ENCODE measurements at regions not wholly inside any gene's neighbourhood (a gene's known extent, or its start where the extent isn't known, plus 50 kb on each side); places are given as distances from the start of the nearest gene placed in this dataset.
"Not testable (repeated sequence)": the region's sequence is repeated elsewhere in the genome, so short reads cannot be mapped to it uniquely, and the experiment has no call there.

DNA sequence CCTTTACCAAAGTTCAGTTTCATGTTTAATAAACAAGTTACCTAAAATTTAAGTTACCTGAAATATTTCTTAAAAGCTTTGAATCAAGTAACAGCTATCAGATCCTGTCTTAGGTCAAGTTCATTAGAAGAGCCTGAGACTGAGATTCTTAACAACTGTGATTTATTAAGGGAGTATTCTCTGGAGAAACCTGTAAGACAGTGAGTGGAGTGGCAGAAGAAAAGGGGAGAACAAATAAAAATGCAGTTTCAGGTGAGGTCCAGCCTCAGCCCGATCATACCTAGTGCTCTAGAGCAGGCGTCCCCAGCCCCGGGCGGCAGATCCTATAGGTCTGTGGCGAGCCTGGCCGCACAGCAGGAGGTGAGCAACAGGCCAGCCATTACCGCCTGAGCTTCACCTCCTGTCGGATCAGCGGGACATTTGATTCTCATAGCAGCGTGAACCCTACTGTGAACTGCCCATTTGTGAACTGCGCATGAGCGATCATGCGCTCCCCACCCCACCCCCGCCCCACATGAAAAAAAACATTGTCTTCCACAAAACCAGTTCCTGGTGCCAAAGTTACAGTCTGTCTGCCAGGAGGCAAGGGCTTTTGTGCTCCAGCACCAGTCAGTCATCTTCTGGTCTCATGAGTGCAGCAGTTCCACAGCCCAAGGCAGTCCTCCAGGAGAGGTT lies 59.2 kb upstream of the ADGRB3 start:
- peak; percentile 64 for DNase-seq

DNA sequence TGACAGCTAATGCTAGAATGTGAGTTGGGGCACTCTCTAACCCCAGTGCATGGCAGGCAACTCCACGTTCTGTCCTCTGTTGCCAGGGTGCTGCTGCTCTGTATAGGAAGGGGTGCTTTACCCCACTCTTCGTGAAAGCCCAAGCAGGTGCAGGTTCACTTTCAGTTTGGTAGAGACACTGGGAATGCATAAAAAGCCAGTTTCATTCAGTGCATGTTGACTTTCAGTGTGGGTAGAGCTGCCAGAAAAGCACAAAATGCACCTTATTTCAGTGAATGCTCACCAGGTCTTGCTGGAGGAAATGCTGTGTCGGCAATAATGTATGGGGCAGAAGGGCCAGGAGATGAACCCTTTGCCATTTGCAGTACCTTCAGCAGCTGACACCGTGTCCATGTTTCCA lies 62.1 kb upstream of the ADGRB3 start:
- no peak for DNase-seq

DNA sequence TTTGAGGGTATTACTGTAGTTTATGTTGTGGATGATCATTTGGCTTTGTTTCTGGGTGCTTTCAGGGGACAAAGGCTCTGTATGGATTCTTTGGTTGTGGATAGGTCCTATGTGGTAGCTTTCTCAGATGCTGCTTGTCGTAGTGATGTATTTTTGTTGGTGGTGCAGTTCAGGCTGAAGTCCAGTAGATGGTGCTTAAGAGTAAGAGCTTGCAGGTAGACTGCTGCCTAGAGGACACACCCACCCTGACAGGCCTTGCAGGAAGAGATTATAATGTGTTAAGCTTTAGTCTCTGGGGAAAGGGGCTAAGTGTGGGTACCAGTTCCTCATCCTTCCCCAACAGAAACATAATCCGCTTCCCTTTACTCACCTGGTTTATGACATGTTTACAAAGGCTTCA lies 62.6 kb upstream of the ADGRB3 start:
- DNase-seq, result peak; percentile 5

DNA sequence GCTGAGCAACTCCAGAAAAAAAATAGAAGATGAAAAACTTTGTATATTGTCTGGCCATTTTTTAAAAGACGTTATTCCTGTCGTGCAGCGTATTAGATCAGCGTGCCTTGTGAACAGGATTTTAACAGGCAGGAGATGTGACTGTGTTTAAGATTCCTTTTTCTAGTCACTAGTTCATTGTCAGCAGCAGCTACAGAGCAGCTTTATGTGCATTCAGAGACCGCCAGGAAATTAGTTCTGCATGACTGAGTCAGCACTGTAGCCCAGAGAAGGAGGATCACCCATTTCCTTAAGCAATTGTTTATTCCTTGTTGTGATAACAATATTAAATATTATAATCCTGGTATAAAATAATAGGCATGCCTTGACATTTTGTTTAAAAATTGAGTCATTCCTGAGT lies 75.4 kb upstream of the ADGRB3 start:
- peak; percentile 16 for DNase-seq

- no peak for DNase-seq
Measured at GRCh38 chr6:68559070-68559469, 76.0 kb upstream of the ADGRB3 start.

GRCh38 chr6:68546620-68547019 lies 88.5 kb upstream of the ADGRB3 start:
- DNase-seq, result no peak

GRCh38 chr6:68544450-68544849 lies 90.6 kb upstream of the ADGRB3 start:
- no peak for DNase-seq

GRCh38 chr6:68533339-68533795 lies 101.7 kb upstream of the ADGRB3 start:
- no peak for DNase-seq

DNA sequence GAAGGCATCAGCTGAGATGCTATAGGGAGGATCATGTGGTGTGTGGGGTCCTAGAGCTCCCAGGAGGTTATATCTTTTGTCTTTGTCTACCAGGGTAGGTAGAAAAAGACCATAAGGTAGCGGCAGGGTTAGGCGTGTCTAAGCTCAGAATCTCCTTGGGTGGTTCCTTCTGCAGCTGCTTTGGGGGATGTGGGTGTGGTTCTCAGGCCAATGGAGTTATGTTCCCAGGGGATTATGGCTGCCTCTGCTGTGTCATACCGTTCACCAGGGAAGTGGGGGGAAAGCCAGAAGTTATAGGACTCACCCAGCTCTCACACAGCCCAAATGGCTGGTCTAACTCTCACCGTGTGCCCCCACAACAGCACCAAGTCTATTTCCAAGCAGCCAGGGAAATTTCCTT lies 107.4 kb upstream of the ADGRB3 start:
- DNase-seq, result no peak

DNA sequence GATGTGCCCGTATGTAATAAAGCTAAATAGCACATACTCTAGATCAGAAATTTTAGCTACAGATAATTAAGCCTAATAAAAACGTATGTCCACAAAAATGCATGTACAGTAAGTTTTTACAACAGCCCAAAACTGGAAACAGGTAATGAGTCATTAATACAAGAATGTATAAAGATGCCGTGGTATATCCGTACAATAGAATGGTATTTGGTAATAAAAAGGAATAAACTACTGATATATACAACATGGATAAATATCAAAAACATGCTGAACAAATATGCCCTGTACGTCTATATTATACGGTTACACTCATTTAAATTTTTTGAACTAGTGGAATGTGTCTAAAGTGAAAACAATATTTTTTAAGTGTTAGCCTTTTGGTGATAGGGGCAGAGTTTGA lies 128.2 kb upstream of the ADGRB3 start:
- no peak for DNase-seq

DNA sequence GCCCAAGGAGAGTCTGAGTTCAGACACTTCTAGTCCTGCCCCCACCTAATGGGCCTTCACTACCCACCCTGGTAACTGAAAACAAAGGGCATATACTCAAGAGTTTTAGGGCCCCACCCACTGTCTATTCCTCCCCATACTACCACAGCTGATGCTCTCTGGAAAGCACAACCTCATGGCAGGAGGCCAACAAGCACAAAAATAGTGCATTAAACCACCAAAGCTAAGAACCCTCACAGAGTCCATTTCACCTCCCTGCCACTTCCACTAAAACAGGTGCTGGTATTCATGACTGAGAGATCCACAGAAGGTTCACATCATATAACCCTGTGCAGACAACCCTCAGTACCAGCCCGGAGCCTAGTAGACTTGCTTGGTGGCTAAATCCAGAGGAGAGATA lies 132.1 kb upstream of the ADGRB3 start:
- no peak for DNase-seq

- DNase-seq, result no peak
Measured at GRCh38 chr6:68497927-68498326, 137.2 kb upstream of the ADGRB3 start.

- DNase-seq, result not testable (repeated sequence)
Measured at GRCh38 chr6:68494880-68495279, 140.2 kb upstream of the ADGRB3 start.

- no peak for DNase-seq
Measured at GRCh38 chr6:68476611-68477010, 158.5 kb upstream of the ADGRB3 start.

DNA sequence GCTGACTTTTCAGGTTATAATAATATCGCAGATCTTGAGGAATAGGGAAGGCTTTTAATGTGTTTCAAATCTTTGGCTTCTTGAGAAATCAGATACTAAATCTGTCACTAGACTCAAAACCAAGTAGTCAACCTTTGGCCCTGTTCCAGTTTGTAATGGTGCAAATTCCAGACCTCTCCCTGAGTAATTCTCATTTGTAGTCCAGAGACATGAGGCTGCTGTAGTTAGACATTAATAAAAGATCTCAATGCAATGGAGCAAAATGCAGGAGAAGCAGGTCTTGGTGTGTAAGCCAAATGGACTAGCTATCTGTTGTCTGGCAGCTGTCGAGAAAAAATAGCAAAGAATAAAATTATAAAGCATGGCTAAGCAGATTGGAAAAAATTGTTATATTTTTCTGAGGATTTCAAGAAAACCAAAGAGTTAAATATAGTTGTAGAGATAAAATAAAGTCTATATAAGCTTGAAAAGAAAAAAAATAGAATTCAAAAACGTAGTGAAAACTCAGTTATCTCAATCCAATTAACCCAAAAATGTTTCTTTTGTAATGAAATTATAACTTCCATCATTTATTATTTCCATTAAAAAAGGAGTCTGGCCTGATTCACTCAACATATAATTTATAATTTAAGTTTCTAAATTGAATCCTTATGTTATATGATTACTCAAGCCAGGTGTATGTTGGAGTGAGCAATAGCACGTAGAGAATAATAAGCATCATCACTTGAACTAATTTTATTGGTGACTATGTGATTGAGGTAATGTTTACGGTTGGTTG lies 161.5 kb upstream of the ADGRB3 start:
- peak; percentile 10 for DNase-seq

DNA sequence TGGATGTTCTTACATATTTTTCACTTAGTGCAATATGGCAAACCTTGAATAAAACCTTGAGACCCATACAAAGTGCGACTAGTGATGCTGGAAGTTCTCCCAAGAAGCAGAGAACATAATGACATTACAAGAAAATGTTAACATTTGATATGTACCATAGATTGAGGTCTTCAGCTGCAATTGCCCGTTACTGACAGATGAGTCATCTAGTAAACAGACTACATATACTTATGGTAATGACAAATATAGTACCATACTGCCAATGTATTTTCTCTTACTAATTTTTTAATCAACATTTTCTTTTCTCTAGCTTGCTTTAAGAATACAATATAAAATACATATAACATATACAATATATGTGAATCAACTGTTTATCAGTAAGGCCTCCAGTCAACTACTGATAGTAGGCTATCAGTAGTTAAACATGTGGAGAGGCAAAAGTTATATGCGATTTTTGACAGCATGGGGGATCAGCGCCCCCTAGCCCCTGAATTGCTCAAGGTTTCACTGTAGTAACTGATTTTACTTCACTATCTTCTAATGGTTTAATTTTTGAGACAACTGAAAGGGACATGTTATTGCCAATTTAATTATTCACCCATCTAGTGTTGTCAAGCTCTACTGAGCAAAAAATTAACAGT lies 166.7 kb upstream of the ADGRB3 start:
- no peak for DNase-seq

DNA sequence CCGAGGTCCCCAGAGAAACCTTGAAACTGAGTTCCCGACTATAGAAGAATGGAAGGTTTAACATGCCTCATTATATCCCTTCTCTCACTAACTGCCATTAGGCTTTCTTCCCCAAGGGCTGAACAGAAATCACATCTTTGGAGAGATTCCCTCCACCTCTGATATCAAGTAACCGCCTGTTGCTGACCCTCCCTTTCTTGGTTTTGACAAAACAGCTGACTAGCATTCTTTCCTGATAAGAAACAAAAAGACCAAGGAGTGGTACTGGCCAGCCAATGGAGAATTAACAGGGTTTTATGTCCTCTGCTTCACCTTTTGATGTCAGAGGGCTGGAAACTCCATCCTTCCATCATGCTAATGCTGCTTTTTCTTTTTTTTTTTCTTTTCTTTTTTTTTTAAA lies 176.6 kb upstream of the ADGRB3 start:
- DNase-seq, result no peak

DNA sequence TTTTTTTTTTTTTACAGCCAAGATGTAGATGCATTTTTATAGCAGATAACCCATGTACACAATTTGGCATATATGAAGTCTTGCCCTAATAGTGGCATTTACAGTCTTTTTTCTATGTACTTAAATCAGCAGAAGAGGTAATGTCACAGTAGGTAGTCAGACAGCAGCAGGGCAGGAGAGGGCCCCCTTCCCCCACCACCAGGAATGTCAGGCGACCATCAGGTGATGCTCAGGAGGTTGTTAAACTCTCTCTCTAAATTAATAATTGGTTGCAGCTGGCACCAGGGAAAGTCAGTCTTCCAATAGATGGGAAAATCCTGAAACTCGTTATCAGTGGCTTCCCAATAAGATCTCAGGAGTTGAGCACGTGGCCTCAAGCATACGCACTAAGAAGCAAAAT lies 188.0 kb upstream of the ADGRB3 start:
- DNase-seq, result no peak

DNA sequence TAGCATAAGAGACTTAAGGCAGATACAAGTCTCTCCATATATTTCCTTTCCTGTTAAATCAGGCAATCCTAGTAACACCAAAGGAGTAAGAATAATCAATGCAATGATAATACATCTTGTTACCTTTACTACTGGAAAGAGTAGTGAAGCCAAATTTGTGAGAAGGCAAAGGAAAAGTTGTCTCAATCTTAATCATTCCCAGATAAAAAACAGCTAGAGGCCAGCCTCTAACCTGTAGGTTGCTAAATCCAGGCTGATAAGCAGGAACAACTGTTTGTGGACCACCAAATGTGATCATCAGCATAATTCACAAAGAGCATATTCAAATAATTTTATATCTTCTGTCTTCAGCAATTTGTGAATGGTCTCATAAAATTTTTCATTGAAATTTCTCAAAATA lies 189.2 kb upstream of the ADGRB3 start:
- no peak for DNase-seq

- DNase-seq, result no peak
Measured at GRCh38 chr6:68443704-68444103, 191.4 kb upstream of the ADGRB3 start.

DNA sequence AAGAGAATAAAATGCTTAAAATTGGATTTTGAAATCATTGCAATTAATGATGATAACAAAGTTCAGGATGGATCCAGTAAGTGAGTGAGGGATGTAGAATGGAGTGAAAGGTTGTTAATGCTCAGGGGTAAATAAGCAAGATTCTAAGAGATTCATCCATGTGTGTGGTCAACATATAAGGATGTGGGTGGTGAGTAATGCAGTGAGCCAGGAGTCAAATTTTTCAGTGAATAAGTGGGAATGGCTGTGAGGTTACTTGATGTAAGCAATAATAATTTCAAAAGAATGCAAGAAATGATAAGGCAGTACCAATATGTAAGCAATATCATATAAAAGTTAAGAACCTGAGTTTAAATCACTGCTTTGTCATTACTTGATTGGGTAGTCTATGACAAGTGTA lies 207.5 kb upstream of the ADGRB3 start:
- no peak for DNase-seq

- DNase-seq, result no peak
Measured at GRCh38 chr6:68410021-68410420, 225.1 kb upstream of the ADGRB3 start.

DNA sequence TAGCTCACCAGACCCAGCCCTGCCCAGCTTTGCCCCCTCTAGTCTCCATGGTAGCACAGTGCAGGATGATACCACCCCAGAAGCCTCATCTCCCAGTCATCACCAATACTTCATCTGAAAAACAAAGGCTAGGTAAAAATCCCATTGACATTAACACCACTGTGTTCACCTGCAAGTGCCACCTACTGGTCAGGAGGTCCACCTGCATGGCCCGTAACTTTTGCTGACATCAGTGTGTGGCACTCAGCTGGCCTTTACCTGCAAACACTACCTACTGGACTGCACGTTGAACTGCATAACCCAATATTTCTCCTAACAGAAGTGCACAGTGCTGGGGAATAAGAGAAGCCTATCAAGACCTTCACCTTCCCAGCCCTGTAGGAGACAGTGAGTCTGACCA lies 234.7 kb upstream of the ADGRB3 start:
- DNase-seq, result no peak
